Kidney (tissue), 13 donors: ENCODE measurements at regions not wholly inside any gene's neighbourhood (a gene's known extent, or its start where the extent isn't known, plus 50 kb on each side); places are given as distances from the start of the nearest gene placed in this dataset.

Source experiments
- DNase-seq, 5 donors: peaks; one replicate each; pipeline ENCODE4 v3.0.0-alpha.2; 2013 to 2020
- FAIRE-seq: peaks from 2 replicates; lab custom pipeline; 2012; peaks lifted over from hg19 to GRCh38; lab: Jason Lieb, UNC
- H3K27ac ChIP-seq, 2 donors: one replicate each; pipeline ENCODE4 v1.7.0; 2013; ENCODE audit warnings: low read depth in 2 of 2, low read length in 2 of 2, inconsistent platforms in 1 of 2
- H3K27me3 ChIP-seq: one replicate; pipeline ENCODE4 v1.7.1; 2013; ENCODE audit warnings: low read length, inconsistent platforms; ENCODE audit not compliant: control insufficient read depth, insufficient read depth
- H3K36me3 ChIP-seq, 3 donors: one replicate each; pipeline versions ENCODE4 v1.7.0 to v1.7.1; 2013; ENCODE audit warnings: low read length in 3 of 3, control low read depth in 1 of 3, inconsistent platforms in 1 of 3; ENCODE audit not compliant: insufficient read depth in 3 of 3, control insufficient read depth in 2 of 3
- H3K4me1 ChIP-seq, 3 donors: one replicate each; pipeline versions ENCODE4 v1.7.0 to v1.7.1; 2013; ENCODE audit warnings: low read length in 3 of 3, inconsistent platforms in 1 of 3, low read depth in 1 of 3; ENCODE audit not compliant: control insufficient read depth in 2 of 3, insufficient read depth in 2 of 3
- H3K4me3 ChIP-seq, 3 donors: one replicate each; pipeline versions ENCODE4 v1.7.0 to v1.8.1; 2013; ENCODE audit warnings: low read length in 3 of 3, control low read depth in 1 of 3, inconsistent platforms in 1 of 3
- H3K9ac ChIP-seq, 3 donors: one replicate each; pipeline versions ENCODE4 v1.7.0 to v1.7.1; 2013; ENCODE audit warnings: low read length in 3 of 3, control low read depth in 1 of 3, inconsistent platforms in 1 of 3
- H3K9me3 ChIP-seq, 3 donors: one replicate each; pipeline versions ENCODE4 v1.7.0 to v1.7.1; 2013; ENCODE audit warnings: low read length in 3 of 3, control low read depth in 1 of 3, inconsistent platforms in 1 of 3; ENCODE audit not compliant: control insufficient read depth in 2 of 3, insufficient read depth in 1 of 3
- intact Hi-C: fragments of 100-400 bp; cut with DNase I; formaldehyde crosslinking; loops from one replicate; pipeline ENCODE4 v1.11.1; 2022
- TF ChIP-seq, protein P1 (sequence below): IDR thresholded peaks from 3 replicates; pipeline ENCODE4 v1.5.1; 2012; ENCODE audit warnings: mild to moderate bottlenecking, moderate library complexity, borderline replicate concordance; ENCODE audit not compliant: insufficient read depth; ENCODE audit errors: extremely low read depth
- donor health status: control.
- donor health status: control.
- donor health status: control.
- donor health status: control.
- donor health status: control.
- donor health status: DM: yes; HTN: yes; CAD: no.
- donor health status: Normal renal cell carcinoma (clear cell type).

DNA sequence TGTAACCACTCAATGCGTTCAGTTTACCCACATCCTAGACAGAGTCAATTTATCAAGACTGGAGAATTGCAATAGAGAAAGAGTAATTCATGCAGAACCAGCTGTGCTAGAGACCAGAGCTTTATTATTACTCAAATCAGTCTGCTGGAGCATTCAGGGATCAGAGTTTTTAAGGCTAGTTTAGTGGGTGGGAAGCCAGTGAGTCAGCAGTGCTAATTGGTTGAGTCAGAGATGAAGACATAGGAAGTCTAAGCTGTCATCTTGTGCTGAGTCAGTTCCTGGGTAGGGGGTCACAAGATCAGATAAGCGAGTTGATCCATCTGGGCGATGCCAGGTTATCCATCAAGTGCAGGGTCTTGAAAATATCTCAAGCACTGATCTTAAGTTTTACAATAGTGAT, 499.6 kb downstream of the MRPL39 start:
- no peak for DNase-seq
- H3K4me3 ChIP-seq, result no peak overlapping the region
- no peaks in the 10 kb centered on the region for H3K4me1 ChIP-seq
- no peak for FAIRE-seq
- no peaks in the 10 kb centered on the region for H3K9me3 ChIP-seq
- intact Hi-C loops, result no loop called here
- H3K9ac ChIP-seq, result no peak overlapping the region
- TF ChIP-seq, protein P1, sequence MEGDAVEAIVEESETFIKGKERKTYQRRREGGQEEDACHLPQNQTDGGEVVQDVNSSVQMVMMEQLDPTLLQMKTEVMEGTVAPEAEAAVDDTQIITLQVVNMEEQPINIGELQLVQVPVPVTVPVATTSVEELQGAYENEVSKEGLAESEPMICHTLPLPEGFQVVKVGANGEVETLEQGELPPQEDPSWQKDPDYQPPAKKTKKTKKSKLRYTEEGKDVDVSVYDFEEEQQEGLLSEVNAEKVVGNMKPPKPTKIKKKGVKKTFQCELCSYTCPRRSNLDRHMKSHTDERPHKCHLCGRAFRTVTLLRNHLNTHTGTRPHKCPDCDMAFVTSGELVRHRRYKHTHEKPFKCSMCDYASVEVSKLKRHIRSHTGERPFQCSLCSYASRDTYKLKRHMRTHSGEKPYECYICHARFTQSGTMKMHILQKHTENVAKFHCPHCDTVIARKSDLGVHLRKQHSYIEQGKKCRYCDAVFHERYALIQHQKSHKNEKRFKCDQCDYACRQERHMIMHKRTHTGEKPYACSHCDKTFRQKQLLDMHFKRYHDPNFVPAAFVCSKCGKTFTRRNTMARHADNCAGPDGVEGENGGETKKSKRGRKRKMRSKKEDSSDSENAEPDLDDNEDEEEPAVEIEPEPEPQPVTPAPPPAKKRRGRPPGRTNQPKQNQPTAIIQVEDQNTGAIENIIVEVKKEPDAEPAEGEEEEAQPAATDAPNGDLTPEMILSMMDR, result no peak
- H3K36me3 ChIP-seq, result no peaks in the 10 kb centered on the region
- no peak overlapping the region for H3K27ac ChIP-seq
- H3K27me3 ChIP-seq, result no peaks in the 10 kb centered on the region

DNA sequence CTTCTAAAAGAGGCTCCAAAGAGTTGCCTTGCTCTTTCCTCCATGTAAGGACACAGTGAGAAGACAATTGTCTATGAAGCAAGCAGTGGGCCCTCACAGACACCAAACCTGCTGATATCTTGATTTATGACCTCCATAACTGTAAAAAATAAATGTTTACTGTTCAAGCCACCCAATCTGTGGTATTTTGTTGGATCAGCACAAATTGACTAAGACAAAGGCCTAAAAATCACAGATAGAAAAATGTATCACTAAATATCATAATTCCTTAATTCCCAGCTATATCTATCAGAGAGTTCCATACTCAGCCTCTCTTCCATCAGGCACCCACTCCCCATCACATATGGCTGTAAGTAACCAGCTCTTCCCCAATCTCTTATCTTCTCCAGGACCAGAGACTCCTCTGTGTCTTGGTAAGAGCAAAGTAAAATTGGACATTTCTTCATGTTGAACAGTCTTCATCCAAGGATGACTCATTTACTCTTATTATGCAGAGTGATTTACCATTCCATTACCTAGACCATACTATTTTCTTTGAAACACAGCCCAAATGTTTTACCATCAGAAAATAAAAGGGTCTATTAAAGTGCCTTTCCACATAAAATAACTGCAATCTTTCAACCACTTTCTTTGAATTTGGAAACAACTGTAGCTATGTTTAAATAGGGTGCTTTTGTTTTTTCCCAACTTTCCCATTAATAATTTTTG, 503.6 kb downstream of the MRPL39 start:
- H3K27me3 ChIP-seq, result no peaks in the 10 kb centered on the region
- no peak overlapping the region for H3K9ac ChIP-seq
- H3K36me3 ChIP-seq, result no peaks in the 10 kb centered on the region
- H3K4me1 ChIP-seq, result no peaks in the 10 kb centered on the region
- no peak for DNase-seq
- no peak for FAIRE-seq
- H3K27ac ChIP-seq, result no peak overlapping the region
- TF ChIP-seq, protein P1, result no peak
- no peak overlapping the region for H3K4me3 ChIP-seq
- no peaks in the 10 kb centered on the region for H3K9me3 ChIP-seq
- intact Hi-C loops, result no loop called here

DNA sequence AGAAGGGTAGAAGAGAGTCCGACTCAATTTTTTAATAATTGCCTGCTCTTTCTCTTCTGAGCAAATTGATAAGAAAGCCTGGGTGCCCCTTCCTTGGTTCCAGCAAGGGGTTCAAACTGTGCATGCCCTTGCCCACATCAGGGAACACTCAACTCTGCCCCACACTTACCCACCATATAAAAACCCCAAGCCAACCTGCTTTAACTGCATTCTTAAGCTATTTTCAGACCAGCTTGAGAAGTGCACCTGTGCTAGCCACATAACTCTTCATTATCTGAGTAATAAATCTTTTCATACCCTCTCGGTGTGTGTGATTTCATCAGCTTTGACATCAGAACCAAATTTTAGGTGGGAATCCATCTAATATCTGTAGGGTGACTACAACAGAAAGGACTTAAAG, 509.6 kb downstream of the MRPL39 start:
- no peak for DNase-seq

More for the DNA sequence above, 509.6 kb downstream of the MRPL39 start:
- H3K27me3 ChIP-seq, result no peaks in the 10 kb centered on the region
- no peaks in the 10 kb centered on the region for H3K36me3 ChIP-seq
- H3K4me1 ChIP-seq, result no peaks in the 10 kb centered on the region
- no peaks in the 10 kb centered on the region for H3K9me3 ChIP-seq
- TF ChIP-seq, protein P1, result no peak
- no peak overlapping the region for H3K9ac ChIP-seq
- no peak overlapping the region for H3K27ac ChIP-seq
- intact Hi-C loops, result no loop called here
- no peak overlapping the region for H3K4me3 ChIP-seq
- FAIRE-seq, result no peak
